ENCODE measurements at regions not wholly inside any gene's neighbourhood (a gene's known extent, or its start where the extent isn't known, plus 50 kb on each side); places are given as distances from the start of the nearest gene placed in this dataset.
"Not testable (repeated sequence)": the region's sequence is repeated elsewhere in the genome, so short reads cannot be mapped to it uniquely, and the experiment has no call there.

DNA sequence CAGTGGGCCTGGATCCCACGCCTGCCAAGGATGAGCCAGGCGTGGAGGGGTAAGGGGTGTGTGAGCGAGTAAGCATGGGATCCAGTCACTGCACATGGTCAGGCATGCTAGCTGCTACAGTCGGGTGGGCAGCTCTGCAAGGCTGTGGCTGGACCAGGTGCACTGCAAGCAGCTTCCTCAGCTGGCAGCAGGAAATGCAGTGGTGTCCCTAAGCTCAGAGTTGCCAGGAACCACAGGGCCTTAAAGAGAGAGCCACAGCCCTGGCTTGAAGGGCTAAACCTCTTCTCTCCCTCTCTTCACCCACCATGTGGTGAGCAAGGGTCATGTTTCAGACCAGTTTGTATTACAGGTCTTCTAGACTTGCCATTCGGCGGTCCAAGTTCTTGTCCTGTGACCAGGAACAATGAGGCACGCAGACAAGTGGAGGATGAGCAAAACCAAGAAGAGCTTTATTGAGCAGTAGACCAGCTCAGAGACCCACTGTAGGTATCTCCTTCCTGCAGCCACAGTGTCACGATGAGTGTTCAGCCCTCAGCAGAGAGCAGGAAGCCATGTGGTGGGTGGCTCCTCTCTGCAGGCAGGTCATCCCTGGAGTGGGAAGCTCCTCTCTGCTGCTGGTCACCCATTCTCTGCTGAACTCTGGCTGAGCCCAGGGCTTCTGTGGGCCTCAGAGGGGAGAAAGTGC is 511.9 kb downstream of the PYDC2 start:
- DNase-seq = no peak

DNA sequence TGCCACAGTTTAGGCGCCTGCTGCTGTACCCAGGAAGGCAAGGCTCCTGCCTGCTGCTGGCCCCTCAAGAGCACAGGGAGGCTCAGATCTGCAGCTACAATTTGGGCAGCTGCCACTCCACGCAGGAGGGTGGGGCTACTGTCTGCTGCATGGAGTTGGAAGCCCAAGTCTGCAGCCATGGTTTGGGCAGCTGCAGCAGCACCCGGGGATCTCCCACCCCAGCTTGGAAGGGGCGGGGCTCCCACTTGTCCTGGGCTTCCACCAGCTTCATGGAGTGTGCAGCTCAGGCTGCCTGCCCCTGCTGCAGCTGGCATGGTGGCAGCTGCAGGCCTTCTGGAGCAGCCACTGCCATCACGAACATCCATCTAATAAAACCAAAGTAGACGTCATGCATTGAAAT is 512.9 kb downstream of the PYDC2 start:
- DNase-seq = no peak

DNA sequence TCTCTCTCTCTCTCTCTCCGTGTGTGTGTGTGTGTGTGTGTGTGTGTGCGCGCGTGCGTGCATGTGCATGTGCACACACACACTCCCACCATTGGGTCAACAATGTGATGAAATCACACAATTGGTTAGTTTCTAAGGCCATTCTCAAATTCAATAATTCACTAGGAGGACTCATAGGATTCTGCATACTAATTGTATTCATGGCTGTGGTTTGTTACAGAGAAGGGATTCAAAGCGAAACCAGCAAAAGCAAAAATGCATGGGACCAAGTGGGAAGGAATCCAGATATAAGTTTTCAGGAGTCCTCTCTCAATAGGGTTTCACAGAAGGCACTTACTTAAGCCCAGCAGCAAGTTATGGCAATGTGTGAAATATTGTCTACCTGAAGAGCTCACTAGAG is 515.0 kb downstream of the PYDC2 start:
- no peak for DNase-seq

DNA sequence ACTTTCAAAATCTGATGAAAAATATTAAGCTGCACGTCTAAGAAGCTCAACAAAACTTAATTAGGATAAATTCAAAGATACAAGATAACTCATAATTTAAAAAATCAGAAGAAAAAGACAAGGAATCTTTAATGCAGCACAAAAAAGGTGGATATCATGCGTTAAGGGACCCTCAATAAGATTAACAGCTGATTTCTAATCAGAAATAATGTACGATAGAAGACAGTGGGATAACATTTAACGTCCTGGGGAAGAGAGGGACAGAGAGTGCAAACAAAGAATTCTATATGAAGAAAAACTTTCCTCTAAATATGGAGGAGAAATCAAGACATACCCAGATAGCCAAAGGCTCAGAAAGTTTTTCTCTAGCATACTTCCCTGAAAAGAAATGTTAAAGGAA is 519.5 kb downstream of the PYDC2 start:
- no peak for DNase-seq

DNA sequence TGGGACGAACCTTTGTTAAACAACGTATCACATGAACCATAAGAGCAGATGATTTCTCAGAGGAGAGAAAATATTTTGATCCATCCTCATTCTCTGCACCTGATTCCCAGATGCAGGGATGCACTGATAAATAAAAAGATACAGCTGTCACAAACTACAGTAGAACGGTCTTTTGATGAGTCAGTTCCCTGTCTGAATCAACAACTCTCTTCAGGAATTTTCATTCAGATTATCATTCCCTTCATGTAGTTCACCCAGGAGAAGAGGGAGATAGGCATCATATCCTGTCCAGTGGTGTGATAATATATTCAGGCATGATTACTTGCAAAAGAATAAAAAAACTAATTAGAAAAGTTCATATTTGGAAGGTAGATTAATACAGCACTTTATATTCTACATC is 521.5 kb downstream of the PYDC2 start:
- no peak for DNase-seq

DNA sequence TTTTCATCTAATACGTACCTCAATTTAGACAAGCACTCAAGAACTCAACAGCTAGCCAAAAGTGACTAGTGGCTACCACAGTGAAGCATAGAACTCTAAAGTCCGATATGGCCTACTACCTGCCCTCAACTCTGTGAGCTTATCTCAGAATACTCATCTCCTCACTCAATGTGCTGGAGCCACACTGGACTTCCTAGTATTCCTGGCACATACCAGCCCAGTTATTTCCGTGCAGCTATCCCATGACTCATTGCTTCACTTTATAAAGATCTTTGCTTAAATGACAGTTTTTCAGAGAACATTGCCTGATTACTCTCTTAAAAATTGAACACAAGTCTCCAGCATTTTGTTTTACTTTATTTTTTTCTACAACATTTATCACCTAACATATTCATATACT is 524.7 kb downstream of the PYDC2 start:
- no peak for DNase-seq

DNA sequence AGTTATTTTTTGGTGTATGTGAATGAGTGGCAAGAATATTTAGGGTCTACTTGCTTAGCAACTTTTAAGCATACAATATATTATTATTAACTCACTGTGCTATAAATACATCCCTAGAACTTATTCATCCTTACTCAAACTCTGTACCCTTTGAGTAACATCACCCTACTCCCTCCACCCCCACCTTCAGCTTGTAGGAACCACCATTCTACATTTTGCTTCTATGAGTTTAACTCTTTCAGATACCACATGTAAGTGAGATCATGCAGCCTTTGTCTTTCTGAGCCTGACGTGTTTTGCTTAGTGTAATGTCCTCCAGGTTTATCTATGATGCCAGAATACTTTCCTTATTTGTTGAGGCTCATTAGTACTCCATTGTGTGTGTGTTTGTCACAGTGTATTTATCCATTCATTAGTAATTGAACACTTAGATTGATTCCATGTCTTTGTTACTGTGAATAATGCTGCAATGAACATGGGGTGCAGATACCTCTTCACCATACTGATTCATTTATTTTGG is 526.9 kb downstream of the PYDC2 start:
- no peak for DNase-seq

DNA sequence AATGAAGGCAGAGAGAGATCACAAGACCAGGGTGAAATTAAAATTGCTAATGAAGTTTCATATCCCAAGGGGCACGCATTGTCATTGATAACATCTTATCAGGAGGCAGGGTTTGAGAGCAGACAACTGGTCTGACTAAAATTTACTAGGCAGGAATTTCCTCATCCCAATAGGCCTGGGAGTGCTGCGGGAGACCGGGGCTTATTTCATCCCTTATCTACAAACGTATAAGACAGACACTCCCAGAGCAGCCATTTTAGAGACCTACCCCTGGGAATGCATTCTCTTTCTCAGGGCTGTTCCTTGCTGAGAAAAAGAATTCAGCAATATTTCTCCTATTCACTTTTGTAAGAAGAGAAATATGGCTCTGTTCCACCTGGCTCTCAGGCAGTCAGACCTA is 533.0 kb downstream of the PYDC2 start:
- DNase-seq = not testable (repeated sequence)

DNA sequence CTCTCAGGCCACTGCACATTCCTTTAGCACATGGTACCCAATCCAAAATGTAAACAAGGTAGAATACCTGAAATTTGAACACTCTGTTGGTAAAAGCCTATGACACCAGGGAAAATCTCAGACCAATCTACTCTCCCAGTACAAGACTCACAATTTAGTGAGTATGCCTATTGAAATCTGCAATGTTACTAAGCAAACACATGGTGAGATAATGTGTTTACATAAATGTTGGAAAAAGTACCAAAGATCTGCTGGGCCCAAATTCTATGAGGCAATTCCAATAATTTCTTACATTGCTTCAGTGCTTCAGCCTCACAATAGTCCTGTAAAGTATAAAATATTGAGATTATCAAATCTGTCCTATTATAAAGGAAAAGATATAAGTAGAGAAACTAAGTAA is 536.1 kb downstream of the PYDC2 start:
- DNase-seq = no peak

DNA sequence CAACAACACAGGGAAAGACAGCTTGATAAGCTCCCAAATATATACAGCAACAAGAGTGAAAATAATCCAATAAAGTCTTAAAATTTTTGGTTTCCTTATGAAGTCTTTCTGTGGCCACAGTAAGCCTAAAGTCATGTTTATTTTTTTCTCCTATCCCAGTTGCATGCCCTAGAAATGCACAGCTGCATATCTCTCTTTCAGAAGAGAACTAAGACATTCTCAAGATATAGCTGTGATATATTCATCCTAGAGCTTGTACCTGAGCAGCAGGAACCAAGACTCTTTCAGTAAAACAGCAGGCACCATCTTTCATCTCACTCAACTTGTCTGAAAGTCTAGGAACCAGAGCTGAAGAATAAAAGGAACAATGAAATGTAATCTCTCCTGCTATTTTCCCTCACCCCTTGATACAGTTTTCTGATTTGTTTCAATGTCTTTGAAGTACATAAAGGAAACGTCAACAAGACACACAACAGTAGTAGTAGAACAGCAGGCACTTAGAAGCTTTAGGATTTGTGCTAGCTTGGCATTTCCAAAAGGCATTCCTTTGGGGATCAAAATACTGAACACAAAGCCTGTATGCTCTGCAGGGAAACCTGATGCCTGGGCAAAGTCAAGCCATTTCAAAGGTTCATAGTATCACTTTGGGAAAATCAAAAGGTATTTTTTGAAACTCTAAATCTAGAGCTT is 536.8 kb downstream of the PYDC2 start:
- no peak for DNase-seq

DNA sequence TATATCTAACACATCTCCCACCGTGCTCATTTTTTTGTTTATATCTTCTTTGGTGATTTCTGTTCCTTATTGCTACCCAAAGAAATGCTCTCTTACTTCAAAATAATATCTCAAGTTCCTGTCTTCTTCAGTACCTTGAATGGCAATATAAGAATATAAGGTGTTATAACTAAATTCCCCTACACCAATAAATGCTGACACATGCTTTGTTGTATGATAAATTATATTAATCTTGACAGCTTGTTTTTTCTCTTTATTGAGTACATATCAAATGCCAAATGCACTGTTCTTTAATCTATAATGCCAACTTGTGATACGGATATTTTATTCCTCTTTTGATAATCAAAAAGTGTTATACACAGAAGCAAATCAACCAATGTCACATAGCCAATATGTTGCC is 540.3 kb downstream of the PYDC2 start:
- DNase-seq = no peak

DNA sequence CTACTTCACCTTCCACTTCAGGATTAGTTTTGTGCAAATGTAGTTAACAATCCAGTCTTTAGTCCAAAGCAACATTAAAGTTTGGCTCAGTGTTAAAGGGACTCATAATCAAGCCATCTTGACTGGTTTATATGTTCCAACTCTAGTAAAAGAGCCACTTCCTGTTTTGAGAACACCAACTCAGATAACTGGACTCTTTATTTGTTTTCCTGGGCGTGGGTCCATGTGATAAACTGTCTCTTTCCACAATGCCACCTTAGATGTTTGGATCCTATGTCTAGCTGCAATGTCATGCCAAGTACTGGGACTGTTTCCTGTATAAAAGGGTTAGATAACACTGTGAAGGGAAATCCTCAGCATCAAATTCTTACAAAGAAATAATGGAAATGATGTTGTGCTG is 545.0 kb downstream of the PYDC2 start:
- DNase-seq = no peak

DNA sequence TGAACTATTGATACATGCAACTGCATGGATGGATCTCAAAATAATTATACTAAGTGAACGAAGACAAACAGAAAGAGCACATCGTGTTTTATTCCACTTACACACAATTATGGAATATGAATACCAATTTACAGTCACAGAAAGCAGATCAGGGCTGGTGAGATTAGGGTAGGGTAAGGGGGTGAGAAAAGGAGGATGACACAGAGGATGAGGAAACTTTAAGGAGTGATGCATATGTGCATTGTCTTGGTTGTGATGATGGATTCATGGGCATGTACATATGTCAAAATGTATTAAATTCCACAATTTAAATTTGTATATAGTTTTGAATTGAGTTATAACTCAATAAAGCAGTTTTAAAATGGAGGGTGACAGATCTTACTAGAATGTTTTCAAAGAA is 548.9 kb downstream of the PYDC2 start:
- no peak for DNase-seq

DNA sequence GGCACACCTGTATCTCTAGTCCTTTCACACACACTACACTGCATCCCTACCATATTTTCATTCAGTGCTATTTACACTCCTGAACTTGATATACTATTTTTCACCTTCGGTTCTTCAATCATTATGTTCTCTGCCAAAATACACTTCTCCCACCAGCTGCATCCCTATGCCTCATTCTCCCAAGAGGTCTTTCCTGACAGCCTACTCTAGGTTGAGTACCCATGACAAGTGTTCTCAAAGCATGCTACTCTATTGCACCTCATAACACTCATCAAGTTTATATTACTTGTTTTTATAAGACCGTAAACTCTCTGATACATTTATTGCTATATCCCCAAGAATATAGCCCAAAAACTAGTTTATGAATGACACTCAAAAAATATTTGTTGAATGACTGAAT is 549.5 kb downstream of the PYDC2 start:
- DNase-seq = no peak

DNA sequence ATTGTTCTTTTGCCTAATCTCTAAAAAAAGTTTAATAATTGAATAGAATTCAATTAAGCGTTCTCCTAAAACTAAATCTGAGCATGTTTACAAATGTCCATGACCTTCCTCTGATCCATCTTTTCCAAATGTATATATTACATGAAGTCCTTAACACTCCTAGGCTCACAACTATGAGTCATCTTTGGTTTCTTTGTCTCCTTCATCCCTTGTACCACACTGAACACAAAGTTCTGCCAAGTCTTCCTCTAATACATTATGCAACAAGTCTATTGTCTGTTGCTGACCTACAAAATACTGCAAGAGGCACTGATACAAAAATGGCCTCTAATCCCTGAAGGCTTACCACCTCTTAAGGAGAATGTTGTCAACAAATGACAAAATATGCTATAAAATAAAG is 550.2 kb downstream of the PYDC2 start:
- no peak for DNase-seq

DNA sequence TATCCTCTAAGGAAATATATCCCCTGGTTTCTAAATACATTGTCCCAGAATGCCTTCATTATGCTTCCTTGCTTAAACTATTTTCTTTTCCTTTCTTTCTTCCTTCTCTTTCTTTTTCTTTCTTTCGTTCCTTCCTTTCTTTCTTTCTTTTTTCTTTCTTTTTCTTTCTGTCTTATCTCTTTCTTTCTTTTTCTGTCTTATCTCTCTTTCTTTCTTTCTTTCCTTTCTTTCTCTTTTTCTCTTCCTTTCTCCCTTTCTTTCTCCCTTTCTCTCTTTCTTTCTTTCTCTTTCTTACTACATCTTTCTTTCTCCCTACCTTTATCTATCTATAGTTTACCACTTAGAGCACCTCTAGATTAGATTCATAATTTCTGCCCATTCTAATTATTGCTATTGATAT is 552.1 kb downstream of the PYDC2 start:
- no peak for DNase-seq

DNA sequence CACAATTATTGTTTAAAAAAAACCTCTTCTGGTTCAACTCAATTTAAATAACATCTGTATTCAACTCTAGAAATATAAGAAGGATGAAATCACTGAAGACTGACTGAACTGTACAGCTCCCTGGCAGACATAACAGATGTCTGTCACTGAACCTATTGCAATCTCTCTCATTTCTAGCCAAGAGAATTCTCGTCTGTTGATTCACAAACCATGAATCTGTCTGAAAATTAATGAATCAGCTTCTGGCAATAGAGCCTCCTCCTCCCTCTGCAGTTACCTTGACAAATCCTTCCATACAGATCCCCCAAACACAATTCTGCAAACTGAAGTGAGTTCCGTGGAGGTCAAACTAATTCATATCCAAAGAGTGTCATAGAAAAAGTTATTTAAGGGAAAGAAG is 561.4 kb downstream of the PYDC2 start:
- no peak for DNase-seq

DNA sequence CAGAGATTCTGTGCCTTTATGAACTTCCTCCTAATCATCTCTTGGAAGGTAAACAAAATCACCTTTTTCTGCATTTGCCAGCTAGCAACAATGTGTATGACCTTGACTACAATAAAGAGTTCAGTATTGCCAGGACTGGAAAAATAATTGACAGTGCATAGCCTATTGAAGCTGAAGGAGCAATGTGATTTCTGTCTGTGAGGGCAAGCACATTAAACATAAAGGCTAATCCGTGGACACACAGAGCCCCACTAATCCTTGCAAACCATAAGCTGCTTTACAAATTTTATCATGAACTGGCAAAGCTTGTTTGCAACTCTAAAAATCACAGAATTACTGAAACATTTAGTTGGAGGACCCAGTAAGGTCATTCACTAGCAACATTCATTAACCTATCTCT is 563.8 kb downstream of the PYDC2 start:
- no peak for DNase-seq

DNA sequence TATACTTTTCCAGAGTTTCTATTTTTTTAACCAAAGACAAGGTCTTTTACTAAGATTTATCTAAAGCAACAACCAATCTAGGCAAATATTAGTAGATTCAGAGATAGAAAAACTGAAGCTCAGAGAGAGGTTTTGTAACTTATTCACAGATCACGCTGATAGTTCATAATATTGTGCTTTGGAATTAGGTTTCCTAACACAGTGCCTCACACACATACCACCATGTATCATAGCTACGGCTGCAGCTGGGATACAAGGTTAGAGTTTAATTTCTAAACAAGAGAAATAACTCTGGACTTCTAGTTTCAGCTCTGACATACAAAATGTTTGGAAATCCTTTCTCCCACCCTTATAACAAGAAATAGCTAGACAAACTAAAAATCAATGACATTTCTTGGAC is 565.7 kb downstream of the PYDC2 start:
- DNase-seq = no peak

DNA sequence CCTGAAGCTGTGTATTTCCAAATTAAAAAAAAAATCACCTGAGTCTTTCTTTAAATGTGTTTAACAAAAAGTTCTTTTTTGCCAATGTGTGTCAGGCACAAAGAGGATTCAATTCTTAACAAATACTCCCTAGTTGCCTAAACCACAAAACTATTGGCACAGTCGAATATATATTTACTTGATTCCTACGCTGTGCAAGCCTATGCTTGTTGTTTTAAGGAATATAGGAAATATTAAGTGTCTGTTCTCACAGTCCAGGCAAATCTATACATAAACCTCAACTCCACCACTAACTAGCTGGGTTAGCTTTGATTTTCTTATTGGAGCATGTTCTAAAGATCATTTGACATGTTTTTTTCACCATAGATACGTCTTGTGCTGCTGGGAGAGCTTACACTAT is 571.0 kb downstream of the PYDC2 start:
- no peak for DNase-seq

DNA sequence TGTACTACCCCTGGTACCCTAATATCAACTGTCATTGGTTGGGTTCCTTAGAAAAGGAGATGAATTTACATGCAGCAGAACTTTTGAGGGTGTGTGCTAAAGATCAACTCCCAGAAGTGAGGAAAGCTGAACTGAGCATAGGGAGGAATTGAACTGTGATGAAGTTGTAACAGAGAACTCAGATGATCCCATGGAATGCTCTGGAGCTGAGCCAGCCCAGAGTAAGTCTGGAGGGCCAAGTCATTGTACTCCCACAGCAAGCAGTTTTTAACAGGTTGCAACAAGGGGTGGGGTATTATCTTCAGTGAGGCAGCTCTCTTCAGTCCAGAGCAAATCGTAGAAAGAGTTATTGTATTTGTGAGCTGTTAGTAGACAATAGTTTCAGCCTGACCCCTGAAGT is 572.3 kb downstream of the PYDC2 start:
- no peak for DNase-seq

DNA sequence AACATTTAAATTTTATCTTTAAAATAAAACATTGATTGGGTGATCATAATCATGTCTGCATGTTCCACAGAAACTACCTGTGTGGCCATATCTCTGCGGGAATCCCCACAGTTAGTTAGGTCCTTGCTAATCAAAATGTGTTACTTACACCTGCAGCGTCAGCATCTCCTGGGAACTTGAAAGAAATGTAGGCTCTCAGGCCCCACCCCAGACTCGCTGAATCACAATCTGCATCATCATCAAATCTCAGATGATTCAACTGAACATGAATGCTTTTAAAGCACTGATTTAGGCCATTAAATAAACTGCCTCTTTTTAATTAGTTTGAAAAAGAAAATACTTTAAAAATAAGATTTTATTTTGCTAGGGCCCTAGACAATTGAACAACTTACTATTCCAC is 577.8 kb downstream of the PYDC2 start:
- no peak for DNase-seq

DNA sequence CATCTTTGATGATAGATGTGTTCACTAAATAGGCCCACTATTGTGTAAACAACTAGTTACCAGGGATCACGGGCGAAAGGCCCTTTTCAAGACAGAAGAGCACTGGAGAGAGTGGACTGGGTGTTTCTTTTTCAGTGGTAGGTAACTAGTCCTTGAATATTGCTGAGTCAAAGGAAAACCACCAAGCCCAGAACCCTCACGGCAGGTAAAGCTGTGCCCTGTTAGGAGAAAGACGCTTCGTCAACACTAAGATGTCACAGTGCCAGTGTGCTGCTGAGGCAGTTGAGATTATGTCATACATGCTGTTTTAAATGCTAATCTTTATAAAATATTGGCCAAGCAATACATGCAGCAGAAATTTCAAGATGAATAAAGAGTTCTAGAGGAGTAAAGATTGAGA is 578.6 kb downstream of the PYDC2 start:
- no peak for DNase-seq

DNA sequence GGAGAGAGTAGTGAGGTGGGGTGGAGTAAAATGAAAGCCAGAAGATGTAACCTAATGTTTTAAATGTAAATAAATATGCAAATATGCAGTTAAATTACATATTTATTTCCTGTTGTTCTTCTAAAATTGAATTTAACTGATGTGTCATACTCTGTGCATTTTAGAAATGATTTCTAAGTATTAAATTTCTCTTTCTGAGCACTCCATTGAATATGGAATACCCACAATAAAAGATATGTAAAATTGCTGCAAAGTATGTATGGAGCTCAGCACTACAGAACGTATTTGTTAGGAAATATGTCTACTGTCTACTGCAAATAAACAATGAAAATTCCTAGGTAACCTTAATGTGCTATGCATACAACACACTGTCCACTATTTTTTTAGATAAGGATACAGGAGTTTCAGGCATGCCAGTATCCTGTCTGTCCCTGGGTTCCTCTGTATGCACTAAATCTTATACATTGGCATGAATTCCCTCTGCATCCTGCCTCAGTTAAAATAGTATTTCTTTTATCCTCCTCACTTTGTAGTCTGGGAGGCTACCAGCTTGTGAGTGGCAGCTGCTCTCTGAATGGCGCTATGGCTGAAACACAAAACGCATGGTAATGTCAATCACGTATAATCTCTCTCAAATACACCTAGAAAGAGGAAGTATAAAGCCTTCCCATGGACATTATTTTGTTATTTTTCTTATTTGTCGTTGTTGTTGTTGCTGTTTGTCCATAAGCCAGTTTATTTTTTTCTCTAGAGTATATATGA is 579.5 kb downstream of the PYDC2 start:
- no peak for DNase-seq

Data from suppressor macrophage treated with lipopolysaccharide for 1 hour (primary cell).